LHCN-M2 (cell line): ENCODE measurements at regions not wholly inside any gene's neighbourhood (a gene's known extent, or its start where the extent isn't known, plus 50 kb on each side); places are given as distances from the start of the nearest gene placed in this dataset.
A peak's percentile ranks its signal among the peaks of the same experiment; 100 is the strongest.

Experiments used
- DNase-seq: peaks from one replicate; pipeline ENCODE4 v3.0.0-alpha.2; 2012; ENCODE audit warnings: low read depth

GRCh38 chr6:15809367-15809766 is 146.5 kb upstream of the DTNBP1 start:
- DNase-seq: no peak

- no peak for DNase-seq
Measured at GRCh38 chr6:15804164-15805154, 141.6 kb upstream of the DTNBP1 start.

- no peak for DNase-seq
Measured at GRCh38 chr6:15802466-15802865, 139.6 kb upstream of the DTNBP1 start.

GRCh38 chr6:15801912-15802311 is 139.1 kb upstream of the DTNBP1 start:
- DNase-seq: no peak

- DNase-seq: peak; percentile 6
Measured at GRCh38 chr6:15800841-15801617, 138.2 kb upstream of the DTNBP1 start.

GRCh38 chr6:15798533-15799255 is 135.9 kb upstream of the DTNBP1 start:
- no peak for DNase-seq

GRCh38 chr6:15796844-15797243 is 134.0 kb upstream of the DTNBP1 start:
- DNase-seq: no peak

- DNase-seq: no peak
Measured at GRCh38 chr6:15796130-15796771, 133.4 kb upstream of the DTNBP1 start.

- no peak for DNase-seq
Measured at GRCh38 chr6:15793826-15794225, 131.0 kb upstream of the DTNBP1 start.

- peak; percentile 61 for DNase-seq
Measured at GRCh38 chr6:15793288-15793687, 130.5 kb upstream of the DTNBP1 start.

GRCh38 chr6:15792842-15793241 is 130.0 kb upstream of the DTNBP1 start:
- no peak for DNase-seq

GRCh38 chr6:15791448-15792181 is 128.8 kb upstream of the DTNBP1 start:
- DNase-seq: no peak

- DNase-seq: no peak
Measured at GRCh38 chr6:15790116-15790515, 127.3 kb upstream of the DTNBP1 start.

GRCh38 chr6:15786846-15787245 is 124.0 kb upstream of the DTNBP1 start:
- no peak for DNase-seq

GRCh38 chr6:15783484-15783883 is 120.7 kb upstream of the DTNBP1 start:
- no peak for DNase-seq

GRCh38 chr6:15781890-15782289 is 119.1 kb upstream of the DTNBP1 start:
- DNase-seq: no peak

GRCh38 chr6:15781333-15781732 is 118.5 kb upstream of the DTNBP1 start:
- no peak for DNase-seq

- DNase-seq: no peak
Measured at GRCh38 chr6:15780437-15780836, 117.6 kb upstream of the DTNBP1 start.

GRCh38 chr6:15779726-15780125 is 116.9 kb upstream of the DTNBP1 start:
- DNase-seq: no peak

- DNase-seq: no peak
Measured at GRCh38 chr6:15776458-15776980, 113.7 kb upstream of the DTNBP1 start.
